Neuronal stem cell (in vitro differentiated cells): ENCODE measurements at regions not wholly inside any gene's neighbourhood (a gene's known extent, or its start where the extent isn't known, plus 50 kb on each side); places are given as distances from the start of the nearest gene placed in this dataset.

Experiments
- DNase-seq: peaks from one replicate; pipeline ENCODE4 v3.0.0-alpha.2; 2013; ENCODE audit warnings: low spot score
- H2AFZ ChIP-seq: one replicate; pipeline ENCODE4 v1.6.1; 2013; ENCODE audit warnings: mild to moderate bottlenecking, low read length, inconsistent platforms
- H2AK5ac ChIP-seq: 2 replicates; pipeline ENCODE4 v1.6.1; 2013; ENCODE audit warnings: low read depth, mild to moderate bottlenecking, inconsistent platforms, low read length, moderate library complexity, mixed read lengths
- H2BK120ac ChIP-seq: 2 replicates; pipeline ENCODE4 v1.6.1; 2013; ENCODE audit warnings: low read depth, mild to moderate bottlenecking, inconsistent platforms, low read length, moderate library complexity, mixed read lengths
- H2BK12ac ChIP-seq: one replicate; pipeline ENCODE4 v1.6.1; 2013; ENCODE audit warnings: low read length, inconsistent platforms
- H2BK15ac ChIP-seq: 2 replicates; pipeline ENCODE4 v1.6.1; 2013; ENCODE audit warnings: mild to moderate bottlenecking, low read length, inconsistent platforms, mixed read lengths
- H2BK5ac ChIP-seq: one replicate; pipeline ENCODE4 v1.6.1; 2013; ENCODE audit warnings: inconsistent platforms, mild to moderate bottlenecking, low read length, moderate library complexity
- H3K14ac ChIP-seq: one replicate; pipeline ENCODE4 v1.6.1; 2013; ENCODE audit warnings: low read length, inconsistent platforms
- H3K18ac ChIP-seq: 2 replicates; pipeline ENCODE4 v1.6.1; 2013; ENCODE audit warnings: low read length, inconsistent platforms
- H3K23ac ChIP-seq: 2 replicates; pipeline ENCODE4 v1.6.1; 2013; ENCODE audit warnings: low read depth, mild to moderate bottlenecking, mixed read lengths, low read length, inconsistent platforms; ENCODE audit not compliant: poor library complexity
- H3K27ac ChIP-seq: replicated peaks from 3 replicates; pipeline ENCODE4 v1.5.1; 2013; ENCODE audit warnings: low read length, inconsistent platforms
- H3K27me3 ChIP-seq, 3 experiments: 2 replicates each; pipeline ENCODE4 v1.6.1; 2013; ENCODE audit warnings: low read length in 3 of 3, mild to moderate bottlenecking in 2 of 3, inconsistent platforms in 1 of 3, low read depth in 1 of 3, mixed read lengths in 1 of 3, moderate library complexity in 1 of 3; ENCODE audit not compliant: control insufficient read depth in 3 of 3, insufficient read depth in 3 of 3
- H3K36me3 ChIP-seq, 2 donors: replicated peaks in 1 of 2; 2 replicates each; pipeline ENCODE4 v1.6.1; 2013; ENCODE audit warnings: low read length in 2 of 2; ENCODE audit not compliant: control insufficient read depth in 2 of 2, insufficient read depth in 2 of 2
- H3K4ac ChIP-seq: 2 replicates; pipeline ENCODE4 v1.6.1; 2013; ENCODE audit warnings: inconsistent platforms, mild to moderate bottlenecking, low read length, moderate library complexity
- H3K4me1 ChIP-seq, 2 donors: 1 replicate in 1 of 2; 2 replicates in 1 of 2; pipeline ENCODE4 v1.6.1; 2013; ENCODE audit warnings: low read length in 2 of 2, low read depth in 1 of 2; ENCODE audit not compliant: control insufficient read depth in 2 of 2, insufficient read depth in 1 of 2
- H3K4me2 ChIP-seq: one replicate; pipeline ENCODE4 v1.6.1; 2013; ENCODE audit warnings: mild to moderate bottlenecking, low read length, inconsistent platforms; ENCODE audit not compliant: insufficient read depth, poor library complexity, severe bottlenecking
- H3K4me3 ChIP-seq, 2 donors: 2 replicates each; pipeline ENCODE4 v1.5.1; 2013; ENCODE audit warnings: low read length in 2 of 2, mild to moderate bottlenecking in 2 of 2, inconsistent platforms in 1 of 2, moderate library complexity in 1 of 2
- H3K79me1 ChIP-seq: one replicate; pipeline ENCODE4 v1.6.1; 2013; ENCODE audit warnings: low read depth, mild to moderate bottlenecking, inconsistent platforms, low read length, moderate library complexity
- H3K9ac ChIP-seq: one replicate; pipeline ENCODE4 v1.6.1; 2013; ENCODE audit warnings: mild to moderate bottlenecking, low read depth, low read length, inconsistent platforms; ENCODE audit not compliant: poor library complexity
- H3K9me3 ChIP-seq, 2 donors: replicated peaks in 1 of 2; 2 replicates each; pipeline versions ENCODE3 to v1.6.1; 2013; ENCODE audit warnings: low read length in 2 of 2, mild to moderate bottlenecking in 2 of 2, inconsistent platforms in 1 of 2, low read depth in 1 of 2, mixed read lengths in 1 of 2, moderate library complexity in 1 of 2; ENCODE audit not compliant: control insufficient read depth in 2 of 2, insufficient read depth in 1 of 2
- H4K8ac ChIP-seq: one replicate; pipeline ENCODE4 v1.6.1; 2013; ENCODE audit warnings: low read depth, mild to moderate bottlenecking, inconsistent platforms, low read length, moderate library complexity
- H4K91ac ChIP-seq: one replicate; pipeline ENCODE4 v1.6.1; 2013; ENCODE audit warnings: low read length, low read depth, mild to moderate bottlenecking, inconsistent platforms; ENCODE audit not compliant: poor library complexity
- WGBS, 2 donors: extraction: QIAGEN DNeasy Blood & Tissue Kit; methylation state at CpG; one replicate each; pipeline ENCODE4 v1.1.7; 2013; ENCODE audit warnings: missing lambda C conversion rate in 2 of 2, mixed read lengths in 1 of 2; ENCODE audit not compliant: insufficient read length in 2 of 2, insufficient replicate concordance in 1 of 2; ENCODE audit errors: extremely low coverage in 2 of 2; 5-methylcytosine and 5-hydroxymethylcytosine counted together

DNA sequence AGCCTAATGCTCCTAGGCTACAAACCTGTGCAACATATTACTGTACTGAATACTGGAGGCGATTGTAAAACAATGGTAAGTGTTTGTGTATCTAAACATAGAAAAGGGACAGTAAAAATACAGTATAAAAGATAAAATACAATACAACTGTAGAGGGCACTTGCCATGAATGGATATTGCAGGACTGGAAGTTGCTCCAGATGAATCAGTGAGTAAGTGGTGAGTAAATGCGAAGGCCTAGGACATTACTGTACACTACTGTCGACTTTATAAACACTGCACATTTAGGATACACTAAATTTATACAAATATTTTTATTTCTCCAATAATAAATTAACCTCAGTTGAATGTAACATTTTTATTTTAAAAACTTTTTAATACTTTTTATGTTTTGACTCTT lies 485.0 kb downstream of the MMUT start:
- Histone ChIP-seq H3K27me3 (no peaks in the 10 kb centered on the region), H2BK5ac (no peak overlapping the region), H2AFZ (no peak overlapping the region), H2BK12ac (no peak overlapping the region), H3K79me1 (no peaks in the 10 kb centered on the region), H3K14ac (no peak overlapping the region), H4K8ac (no peak overlapping the region), H3K27ac (no peak overlapping the region), H3K4me2 (no peak overlapping the region), H2AK5ac (no peak overlapping the region), H3K18ac (no peak overlapping the region), H3K4me3 (no peak overlapping the region), H2BK120ac (no peak overlapping the region), H2BK15ac (no peak overlapping the region), H3K9ac (no peak overlapping the region), H3K9me3 (no peaks in the 10 kb centered on the region), H3K23ac (no peak overlapping the region), H4K91ac (no peak overlapping the region), H3K36me3 (no peaks in the 10 kb centered on the region), H3K4me1 (no peaks in the 10 kb centered on the region), H3K4ac (no peak overlapping the region)
- no peak for DNase-seq
- WGBS, 2 donors = no CpG with 5 or more reads among the region's 3 CpGs

DNA sequence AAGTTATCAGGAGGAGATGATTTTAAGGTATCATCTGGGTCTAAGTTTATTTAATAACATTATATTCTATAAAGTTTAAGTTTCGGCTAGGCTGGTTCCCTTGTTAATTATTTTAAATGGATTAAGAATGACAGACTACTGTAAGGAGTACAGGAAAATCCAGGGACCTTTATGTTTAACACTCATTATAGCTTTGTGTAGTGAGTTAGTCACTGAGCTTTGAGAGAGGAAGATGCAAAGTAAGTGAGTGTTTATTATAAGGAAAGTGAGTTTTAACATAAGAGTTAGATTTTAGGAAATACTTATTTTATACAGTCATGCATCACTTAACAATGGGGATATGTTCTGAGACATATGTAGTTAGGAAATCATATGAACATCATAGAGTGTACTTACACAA lies 485.5 kb downstream of the MMUT start:
- no peak overlapping the region for H2BK12ac ChIP-seq
- H2BK5ac ChIP-seq = no peak overlapping the region
- H3K4ac ChIP-seq = no peak overlapping the region
- no peaks in the 10 kb centered on the region for H3K79me1 ChIP-seq
- H4K8ac ChIP-seq = no peak overlapping the region
- no peak overlapping the region for H3K14ac ChIP-seq
- WGBS, 2 donors = no CpG with 5 or more reads among the region's 1 CpG
- no peak for DNase-seq
- no peak overlapping the region for H3K4me2 ChIP-seq
- no peaks in the 10 kb centered on the region for H3K9me3 ChIP-seq
- no peak overlapping the region for H3K18ac ChIP-seq
- H3K27me3 ChIP-seq = no peaks in the 10 kb centered on the region
- H2BK120ac ChIP-seq = no peak overlapping the region
- no peaks in the 10 kb centered on the region for H3K4me1 ChIP-seq
- H3K9ac ChIP-seq = no peak overlapping the region
- H3K27ac ChIP-seq = no peak overlapping the region
- H3K23ac ChIP-seq = no peak overlapping the region
- no peak overlapping the region for H2AFZ ChIP-seq
- H4K91ac ChIP-seq = no peak overlapping the region
- H2BK15ac ChIP-seq = no peak overlapping the region
- H2AK5ac ChIP-seq = no peak overlapping the region
- no peak overlapping the region for H3K4me3 ChIP-seq
- H3K36me3 ChIP-seq = no peaks in the 10 kb centered on the region

GRCh38 chr6:48973491-48973890 lies 489.6 kb downstream of the MMUT start:
- no peak overlapping the region for H3K27ac ChIP-seq
- no peak overlapping the region for H2AK5ac ChIP-seq
- H3K9ac ChIP-seq = no peak overlapping the region
- H3K18ac ChIP-seq = no peak overlapping the region
- H3K9me3 ChIP-seq = no peaks in the 10 kb centered on the region
- no peak overlapping the region for H2BK120ac ChIP-seq
- H3K4me2 ChIP-seq = no peak overlapping the region
- no CpG with 5 or more reads among the region's 1 CpG for WGBS, 2 donors
- H3K36me3 ChIP-seq = no peaks in the 10 kb centered on the region
- H2BK5ac ChIP-seq = no peak overlapping the region
- no peak overlapping the region for H2BK15ac ChIP-seq
- H3K27me3 ChIP-seq = no peaks in the 10 kb centered on the region
- H2BK12ac ChIP-seq = no peak overlapping the region
- no peak overlapping the region for H3K14ac ChIP-seq
- no peak for DNase-seq
- H3K79me1 ChIP-seq = no peaks in the 10 kb centered on the region
- no peak overlapping the region for H3K4ac ChIP-seq
- no peak overlapping the region for H4K91ac ChIP-seq
- no peaks in the 10 kb centered on the region for H3K4me1 ChIP-seq
- H2AFZ ChIP-seq = no peak overlapping the region
- H4K8ac ChIP-seq = no peak overlapping the region
- H3K4me3 ChIP-seq = no peak overlapping the region
- H3K23ac ChIP-seq = no peak overlapping the region

- Histone ChIP-seq H3K14ac (no peak overlapping the region), H3K4me3 (no peak overlapping the region), H3K18ac (no peak overlapping the region), H4K91ac (no peak overlapping the region), H2BK120ac (no peak overlapping the region), H3K9me3 (no peaks in the 10 kb centered on the region), H3K36me3 (no peaks in the 10 kb centered on the region), H2BK12ac (no peak overlapping the region), H3K27me3 (no peaks in the 10 kb centered on the region), H3K4me2 (no peak overlapping the region), H2BK15ac (no peak overlapping the region), H2AK5ac (no peak overlapping the region), H3K9ac (no peak overlapping the region), H3K79me1 (no peaks in the 10 kb centered on the region), H3K23ac (no peak overlapping the region), H4K8ac (no peak overlapping the region), H2BK5ac (no peak overlapping the region), H2AFZ (no peak overlapping the region), H3K4me1 (no peaks in the 10 kb centered on the region), H3K4ac (no peak overlapping the region), H3K27ac (no peak overlapping the region)
- no CpG with 5 or more reads among the region's 4 CpGs for WGBS, 2 donors
- no peak for DNase-seq
These were observed 501.2 kb downstream of the MMUT start for GRCh38 chr6:48961781-48962415.
